ENCODE measurements at regions not wholly inside any gene's neighbourhood (a gene's known extent, or its start where the extent isn't known, plus 50 kb on each side); places are given as distances from the start of the nearest gene placed in this dataset.

- no peaks in the 10 kb centered on the region for H3K36me3 ChIP-seq (replicated peaks; ENCODE audit: low read depth, low read length)
- no peak overlapping the region for H3K27ac ChIP-seq (ENCODE audit: low read length)
- no peak overlapping the region for H2AFZ ChIP-seq (ENCODE audit: low read depth, low read length)
- H3K4me2 ChIP-seq (ENCODE audit: low read length) = no peak overlapping the region
- H3K4me1 ChIP-seq (ENCODE audit: low read length) = no peaks in the 10 kb centered on the region
- no peak overlapping the region for H3K4me3 ChIP-seq (ENCODE audit: low read length)
- TF ChIP-seq EZH2phosphoT487 (IDR thresholded peaks at IDR 0.05; ENCODE audit: low read depth) = no peak
- TF ChIP-seq, protein P1, sequence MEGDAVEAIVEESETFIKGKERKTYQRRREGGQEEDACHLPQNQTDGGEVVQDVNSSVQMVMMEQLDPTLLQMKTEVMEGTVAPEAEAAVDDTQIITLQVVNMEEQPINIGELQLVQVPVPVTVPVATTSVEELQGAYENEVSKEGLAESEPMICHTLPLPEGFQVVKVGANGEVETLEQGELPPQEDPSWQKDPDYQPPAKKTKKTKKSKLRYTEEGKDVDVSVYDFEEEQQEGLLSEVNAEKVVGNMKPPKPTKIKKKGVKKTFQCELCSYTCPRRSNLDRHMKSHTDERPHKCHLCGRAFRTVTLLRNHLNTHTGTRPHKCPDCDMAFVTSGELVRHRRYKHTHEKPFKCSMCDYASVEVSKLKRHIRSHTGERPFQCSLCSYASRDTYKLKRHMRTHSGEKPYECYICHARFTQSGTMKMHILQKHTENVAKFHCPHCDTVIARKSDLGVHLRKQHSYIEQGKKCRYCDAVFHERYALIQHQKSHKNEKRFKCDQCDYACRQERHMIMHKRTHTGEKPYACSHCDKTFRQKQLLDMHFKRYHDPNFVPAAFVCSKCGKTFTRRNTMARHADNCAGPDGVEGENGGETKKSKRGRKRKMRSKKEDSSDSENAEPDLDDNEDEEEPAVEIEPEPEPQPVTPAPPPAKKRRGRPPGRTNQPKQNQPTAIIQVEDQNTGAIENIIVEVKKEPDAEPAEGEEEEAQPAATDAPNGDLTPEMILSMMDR (IDR thresholded peaks at IDR 0.05; ENCODE audit: low read depth, low read length) = no peak
- H4K20me1 ChIP-seq (ENCODE audit: insufficient read depth, low read length) = no peaks in the 10 kb centered on the region
- H3K9ac ChIP-seq (ENCODE audit: low read length) = no peak overlapping the region
- no peaks in the 10 kb centered on the region for H3K27me3 ChIP-seq (ENCODE audit: low read depth, low read length)
- no peaks in the 10 kb centered on the region for H3K9me3 ChIP-seq (ENCODE audit: insufficient read depth, low read length)
- H3K79me2 ChIP-seq (ENCODE audit: low read length) = no peaks in the 10 kb centered on the region
Measured at GRCh38 chr5:8720506-8720905, 825.4 kb downstream of the SEMA5A start.

GRCh38 chr5:8721536-8721935 is 824.3 kb downstream of the SEMA5A start:
- Histone ChIP-seq H3K4me1 (ENCODE audit: low read length) (no peaks in the 10 kb centered on the region), H3K9me3 (ENCODE audit: insufficient read depth, low read length) (no peaks in the 10 kb centered on the region), H3K4me2 (ENCODE audit: low read length) (no peak overlapping the region), H3K27ac (ENCODE audit: low read length) (no peak overlapping the region), H2AFZ (ENCODE audit: low read depth, low read length) (no peak overlapping the region), H3K4me3 (ENCODE audit: low read length) (no peak overlapping the region), H4K20me1 (ENCODE audit: insufficient read depth, low read length) (no peaks in the 10 kb centered on the region), H3K36me3 (replicated peaks; ENCODE audit: low read depth, low read length) (no peaks in the 10 kb centered on the region), H3K79me2 (ENCODE audit: low read length) (no peaks in the 10 kb centered on the region), H3K9ac (ENCODE audit: low read length) (no peak overlapping the region), H3K27me3 (ENCODE audit: low read depth, low read length) (no peaks in the 10 kb centered on the region)
- no peak for TF ChIP-seq EZH2phosphoT487 (IDR thresholded peaks at IDR 0.05; ENCODE audit: low read depth)
- TF ChIP-seq, protein P1 (IDR thresholded peaks at IDR 0.05; ENCODE audit: low read depth, low read length) = no peak

DNA sequence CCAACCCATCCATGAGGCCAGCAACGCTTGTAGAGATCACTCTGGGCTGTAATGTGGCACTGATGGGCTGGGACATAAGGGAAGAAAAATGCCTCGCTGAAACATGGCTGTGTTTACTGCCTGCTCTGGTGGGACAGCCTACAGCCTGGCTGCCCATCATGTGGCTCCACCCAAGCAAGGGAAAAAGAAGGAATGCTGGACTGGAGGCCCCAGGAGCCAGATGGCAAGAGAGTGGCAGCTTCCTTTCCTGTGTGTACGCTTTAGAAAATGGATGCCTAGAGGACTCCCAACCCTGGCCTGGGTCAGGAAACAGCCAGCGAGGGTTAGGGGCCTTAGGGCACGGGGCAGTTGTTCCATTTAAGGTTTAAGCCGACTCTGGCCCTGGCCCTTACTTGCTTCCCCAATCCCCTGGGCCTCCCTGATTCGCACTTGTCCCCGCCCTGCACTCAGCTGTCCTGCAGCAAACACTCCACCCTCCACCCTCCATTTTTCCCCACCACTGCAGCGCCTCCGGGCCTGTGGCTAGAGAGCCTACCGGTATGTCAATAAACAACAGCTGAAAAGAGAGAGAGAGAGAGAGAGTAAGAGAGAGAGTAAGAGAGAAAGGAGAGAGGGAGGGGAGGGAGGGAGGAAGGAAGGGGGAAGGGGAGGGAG is 819.4 kb downstream of the SEMA5A start:
- Histone ChIP-seq H3K79me2 (ENCODE audit: low read length) (no peaks in the 10 kb centered on the region), H3K4me2 (ENCODE audit: low read length) (no peak overlapping the region), H3K4me1 (ENCODE audit: low read length) (no peaks in the 10 kb centered on the region), H3K27me3 (ENCODE audit: low read depth, low read length) (no peaks in the 10 kb centered on the region), H3K27ac (ENCODE audit: low read length) (no peak overlapping the region), H4K20me1 (ENCODE audit: insufficient read depth, low read length) (no peaks in the 10 kb centered on the region), H3K9ac (ENCODE audit: low read length) (no peak overlapping the region), H3K9me3 (ENCODE audit: insufficient read depth, low read length) (no peaks in the 10 kb centered on the region), H3K4me3 (ENCODE audit: low read length) (no peak overlapping the region), H3K36me3 (replicated peaks; ENCODE audit: low read depth, low read length) (no peaks in the 10 kb centered on the region), H2AFZ (ENCODE audit: low read depth, low read length) (no peak overlapping the region)
- no peak for TF ChIP-seq EZH2phosphoT487 (IDR thresholded peaks at IDR 0.05; ENCODE audit: low read depth)
- TF ChIP-seq, protein P1 (IDR thresholded peaks at IDR 0.05; ENCODE audit: low read depth, low read length) = no peak

DNA sequence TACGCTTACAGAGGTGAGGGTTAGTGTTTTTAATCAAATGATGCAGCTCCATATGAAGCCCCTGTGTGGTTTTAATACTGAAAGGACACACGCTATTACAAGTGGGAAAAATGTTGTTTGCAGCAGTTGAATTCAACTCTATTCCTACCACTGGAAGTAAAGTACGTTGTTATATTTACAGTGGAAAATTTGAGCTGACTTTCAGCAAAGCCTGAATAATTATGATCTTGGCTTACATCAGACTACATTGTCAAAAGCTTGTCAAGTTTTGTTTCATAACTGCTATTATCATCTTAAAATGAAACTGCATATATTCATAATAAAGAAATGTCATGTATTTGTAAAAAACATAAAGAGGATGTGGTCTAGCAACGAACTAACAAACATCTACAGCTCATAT is 818.5 kb downstream of the SEMA5A start:
- TF ChIP-seq EZH2phosphoT487 (IDR thresholded peaks at IDR 0.05; ENCODE audit: low read depth) = no peak
- TF ChIP-seq, protein P1 (IDR thresholded peaks at IDR 0.05; ENCODE audit: low read depth, low read length) = no peak
- Histone ChIP-seq H3K9me3 (ENCODE audit: insufficient read depth, low read length) (no peaks in the 10 kb centered on the region), H3K4me3 (ENCODE audit: low read length) (no peak overlapping the region), H3K36me3 (replicated peaks; ENCODE audit: low read depth, low read length) (no peaks in the 10 kb centered on the region), H3K4me2 (ENCODE audit: low read length) (no peak overlapping the region), H3K79me2 (ENCODE audit: low read length) (no peaks in the 10 kb centered on the region), H3K9ac (ENCODE audit: low read length) (no peak overlapping the region), H4K20me1 (ENCODE audit: insufficient read depth, low read length) (no peaks in the 10 kb centered on the region), H3K4me1 (ENCODE audit: low read length) (no peaks in the 10 kb centered on the region), H2AFZ (ENCODE audit: low read depth, low read length) (no peak overlapping the region), H3K27ac (ENCODE audit: low read length) (no peak overlapping the region), H3K27me3 (ENCODE audit: low read depth, low read length) (no peaks in the 10 kb centered on the region)
